GM19023 (cell line): ENCODE measurements at regions not wholly inside any gene's neighbourhood (a gene's known extent, or its start where the extent isn't known, plus 50 kb on each side); places are given as distances from the start of the nearest gene placed in this dataset.

Source experiments
- ATAC-seq: cut with Tn5 transposase; IDR thresholded peaks from one replicate; pipeline ENCODE4 v1.9.1; 2021; ENCODE audit warnings: mild to moderate bottlenecking, moderate library complexity; ENCODE audit not compliant: unreplicated experiment

DNA sequence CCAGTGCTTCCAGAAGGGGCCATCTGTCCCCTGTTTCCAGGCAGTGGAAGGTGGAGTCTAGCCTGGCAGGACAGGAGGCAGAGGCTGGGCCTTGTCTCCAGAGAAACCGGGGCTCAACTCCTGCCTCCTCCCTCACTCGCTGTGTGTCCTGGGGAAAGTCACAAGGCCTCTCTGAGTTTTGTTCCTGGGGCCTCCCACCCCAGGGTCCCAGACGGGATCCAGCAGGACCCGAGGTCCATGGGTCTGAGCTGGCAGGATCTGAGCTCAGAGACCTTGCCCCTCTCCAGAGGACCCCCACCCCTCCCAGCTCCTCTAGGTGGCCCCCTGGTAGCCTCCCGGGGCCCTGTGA lies 72.2 kb upstream of the TAF1B start:
- ATAC-seq = no peak

DNA sequence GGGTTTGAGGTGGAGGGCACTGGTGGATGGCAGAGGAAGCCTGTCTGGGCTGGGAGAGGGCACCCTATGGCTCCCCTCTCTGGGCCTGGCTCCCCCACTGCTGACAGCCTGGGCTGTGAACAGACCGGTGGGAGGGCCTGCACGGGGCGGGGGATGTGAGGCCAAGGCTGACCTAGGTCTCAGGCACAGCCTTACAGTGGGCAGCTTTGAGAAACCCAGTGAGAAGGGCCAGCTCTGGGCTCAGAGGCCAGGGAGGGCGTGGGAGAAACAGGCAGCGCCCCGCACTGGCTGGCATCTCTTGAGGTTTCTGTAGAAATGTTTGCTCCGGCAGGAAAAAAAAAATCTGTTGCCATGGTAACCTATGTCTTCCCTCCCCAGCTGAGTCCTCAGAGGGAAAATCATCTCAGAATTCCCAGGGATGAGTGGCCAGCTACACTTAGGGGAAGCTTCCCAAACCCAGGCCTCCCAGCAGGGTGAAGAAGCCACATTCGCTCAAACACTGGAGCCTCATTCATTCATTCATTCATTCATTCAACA lies 71.7 kb upstream of the TAF1B start:
- ATAC-seq = no peak

GRCh38 chr2:9772035-9772998 lies 71.0 kb upstream of the TAF1B start:
- no peak for ATAC-seq

- no peak for ATAC-seq
Observed at GRCh38 chr2:9772999-9773902, 70.0 kb upstream of the TAF1B start.

- ATAC-seq = no peak
Observed at GRCh38 chr2:9773903-9774239, 69.4 kb upstream of the TAF1B start.

DNA sequence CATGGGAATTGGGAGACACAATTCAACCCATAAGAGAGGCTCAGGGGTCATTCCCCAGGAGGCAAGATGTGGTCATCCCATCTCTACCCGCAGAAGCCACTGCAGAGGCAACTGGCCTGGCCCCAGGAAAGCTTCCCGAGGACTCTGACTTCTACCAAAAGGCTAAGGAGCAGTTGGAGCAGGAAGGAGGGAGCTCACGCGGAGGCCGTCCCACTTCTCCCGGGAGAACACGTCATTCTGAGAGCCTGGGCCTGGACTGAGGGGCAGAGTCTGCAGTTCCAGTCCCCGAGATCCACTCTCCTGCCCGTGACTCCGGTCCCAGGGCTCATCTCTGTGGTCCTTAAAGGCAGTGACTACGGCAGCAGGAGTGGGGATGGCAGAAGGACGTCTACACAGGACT lies 69.0 kb upstream of the TAF1B start:
- ATAC-seq = no peak

GRCh38 chr2:9775351-9775750 lies 67.9 kb upstream of the TAF1B start:
- no peak for ATAC-seq

DNA sequence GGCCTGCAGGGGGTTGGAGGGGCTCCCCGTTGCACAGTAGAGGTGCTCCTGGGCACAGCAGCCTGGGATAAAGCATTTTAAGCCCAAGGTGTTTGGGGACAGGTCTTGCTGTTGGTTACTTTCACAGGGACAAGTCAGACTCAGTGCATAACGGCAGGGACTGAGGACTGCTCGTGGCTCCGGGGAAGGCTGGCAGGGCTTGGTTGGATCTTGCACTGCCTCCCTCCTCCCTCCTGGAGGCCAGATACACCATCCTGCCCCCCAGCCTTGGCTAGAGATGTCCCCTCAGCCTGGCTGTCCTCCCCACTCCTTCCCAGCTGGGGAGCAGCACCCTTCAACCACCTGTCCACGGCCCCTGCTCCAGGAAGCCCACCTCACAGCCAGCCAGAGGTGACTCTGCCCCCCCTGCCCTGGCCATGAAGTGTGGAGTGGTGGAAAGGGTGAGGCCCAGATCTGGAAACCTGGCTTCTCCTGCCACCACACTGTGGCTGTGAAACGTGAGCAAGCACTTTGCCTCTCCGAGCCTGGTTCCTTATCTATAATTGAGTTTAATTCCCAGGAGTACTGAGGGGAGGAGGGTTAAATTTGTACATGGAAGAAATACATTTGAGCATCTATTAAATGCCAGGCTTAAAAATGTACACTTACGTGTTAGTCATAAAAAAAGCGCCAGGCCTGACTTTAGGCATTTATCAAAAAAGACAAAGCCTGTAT lies 67.1 kb upstream of the TAF1B start:
- ATAC-seq = no peak

- no peak for ATAC-seq
Observed at GRCh38 chr2:9777081-9777480, 66.2 kb upstream of the TAF1B start.

GRCh38 chr2:9778012-9778411 lies 65.3 kb upstream of the TAF1B start:
- no peak for ATAC-seq

DNA sequence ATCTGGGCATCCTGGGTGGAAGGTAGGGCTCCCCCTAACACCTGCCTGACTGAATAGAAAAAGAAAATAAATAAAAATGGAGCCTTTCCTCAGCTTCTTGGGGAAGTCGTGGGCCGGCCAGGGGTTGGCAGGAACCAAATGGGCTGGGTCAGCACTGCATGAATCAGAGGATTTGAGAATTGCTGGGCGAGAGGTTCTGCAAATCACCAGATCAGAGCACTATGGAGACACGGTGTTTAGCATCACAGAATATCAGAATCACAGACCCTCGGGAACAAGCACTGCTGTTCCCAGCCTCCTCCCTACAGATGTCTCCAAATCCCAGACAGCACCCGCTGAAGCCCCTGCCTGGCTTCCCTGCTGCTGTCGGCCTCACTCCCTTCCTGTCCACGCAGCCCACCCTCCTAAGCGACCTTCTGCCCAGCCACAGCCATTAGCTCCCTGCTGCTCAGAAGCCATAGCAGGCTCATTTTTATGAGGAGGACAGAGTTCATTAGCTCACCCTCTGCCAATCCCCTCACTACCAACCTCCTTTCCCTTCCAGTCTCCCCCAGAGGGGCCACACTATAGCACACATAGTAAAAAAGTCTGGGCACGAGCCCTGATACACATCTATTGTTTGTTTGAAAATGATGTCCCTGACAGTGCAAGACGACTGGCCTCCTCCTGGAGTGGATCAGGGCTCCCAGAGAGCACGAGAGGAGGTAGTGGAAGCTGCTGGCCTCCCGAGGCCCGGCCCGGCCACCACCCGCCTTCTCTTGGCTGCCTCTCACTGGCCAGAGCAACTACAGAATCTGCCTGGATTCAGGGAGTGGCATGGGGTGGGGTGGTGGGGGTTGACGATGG lies 64.6 kb upstream of the TAF1B start:
- ATAC-seq = no peak

DNA sequence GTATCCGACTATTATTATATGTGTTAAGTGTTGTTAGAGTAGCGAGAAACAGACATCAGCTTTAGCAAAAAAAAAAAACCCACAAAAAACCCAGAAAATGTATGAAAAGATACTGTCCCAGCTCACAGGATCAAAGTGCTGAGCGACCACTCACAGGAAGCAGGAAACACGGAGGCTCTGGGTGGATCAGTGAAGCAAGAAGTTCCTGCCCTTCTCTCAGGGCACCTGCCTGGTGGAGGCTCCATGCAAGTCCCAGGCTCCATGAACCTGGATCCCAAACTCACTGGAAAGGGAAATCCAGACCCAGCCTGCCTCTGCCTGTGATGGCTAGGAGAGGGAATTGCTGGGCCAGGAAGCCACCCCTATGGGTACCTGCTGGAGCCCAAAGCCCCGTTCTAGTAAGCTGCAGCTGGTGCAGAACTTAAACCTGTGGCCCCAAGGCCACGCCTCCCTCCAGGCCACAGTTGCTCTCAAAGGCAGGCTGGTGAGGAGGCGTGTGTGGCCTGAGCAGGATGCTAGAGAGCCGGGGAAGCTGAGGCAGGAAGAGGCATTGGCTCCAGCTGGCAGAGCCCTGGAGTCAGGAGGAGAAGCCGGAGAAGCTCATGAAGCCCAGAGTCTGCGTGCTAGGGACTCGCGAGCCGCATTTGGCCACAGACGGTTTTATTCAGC lies 63.5 kb upstream of the TAF1B start:
- no peak for ATAC-seq

GRCh38 chr2:9780368-9781130 lies 62.7 kb upstream of the TAF1B start:
- ATAC-seq = no peak

DNA sequence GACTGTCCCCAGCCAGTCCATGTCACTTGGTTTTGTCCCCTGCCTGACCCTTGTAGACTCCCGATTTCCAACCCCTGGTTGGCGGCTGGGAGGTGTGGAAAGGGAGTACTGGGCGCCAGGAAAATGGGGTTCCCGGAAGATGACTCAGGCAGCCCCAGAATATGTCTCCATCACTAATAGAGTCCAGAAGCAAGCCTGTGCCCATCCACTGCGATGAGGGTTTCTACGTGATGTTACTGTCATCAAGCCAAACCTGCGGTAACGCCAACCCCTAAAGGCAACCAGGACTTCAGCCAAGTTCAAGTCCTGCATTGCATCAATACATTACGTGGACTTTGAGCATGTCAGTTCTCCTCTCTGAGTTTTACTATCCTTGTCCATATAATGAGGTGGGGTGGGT lies 62.0 kb upstream of the TAF1B start:
- ATAC-seq = no peak

DNA sequence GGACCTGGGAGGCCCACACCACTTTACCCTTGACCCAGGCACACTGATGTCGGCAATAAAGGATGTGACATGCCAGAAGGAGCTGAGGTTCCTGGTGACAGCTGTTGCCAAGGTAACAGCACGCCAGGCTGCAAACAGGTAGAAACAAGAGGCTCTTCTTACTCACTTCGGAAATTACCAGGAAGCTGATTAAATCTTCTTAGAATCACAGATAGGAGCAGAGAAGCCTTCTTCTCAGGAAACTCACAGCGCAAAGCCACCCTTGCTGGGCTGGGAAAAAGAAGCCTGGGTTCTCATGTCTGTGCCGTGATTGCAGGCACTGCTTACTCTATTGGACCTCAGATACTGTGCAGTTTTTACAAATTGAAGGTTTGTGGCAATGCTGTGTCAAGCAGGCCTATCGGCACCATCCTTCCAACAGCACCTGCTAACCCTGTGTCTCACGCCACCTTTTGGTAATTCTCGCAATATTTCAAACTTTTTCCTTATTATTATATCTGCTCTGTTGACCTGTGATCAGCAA lies 61.0 kb upstream of the TAF1B start:
- no peak for ATAC-seq

DNA sequence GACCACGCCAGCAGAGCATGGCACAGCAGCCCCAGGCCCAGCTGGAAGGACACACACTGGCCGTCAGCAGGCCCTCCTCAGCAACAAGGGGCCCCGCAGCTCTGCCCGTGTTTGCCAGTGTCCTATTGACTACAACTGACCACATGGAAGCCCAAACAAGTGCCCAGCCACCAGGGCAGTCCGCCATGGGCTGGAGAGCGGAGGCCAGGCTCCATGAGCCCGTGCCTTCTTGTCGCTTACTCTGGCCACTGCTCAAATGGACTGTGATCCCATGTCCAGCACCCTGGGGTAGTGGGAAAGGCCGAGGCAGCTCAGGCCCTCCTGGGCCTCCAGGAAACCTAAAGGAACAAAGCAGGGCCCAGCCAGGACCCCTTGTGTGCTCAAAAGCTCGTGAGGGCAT lies 53.9 kb upstream of the TAF1B start:
- ATAC-seq = no peak

DNA sequence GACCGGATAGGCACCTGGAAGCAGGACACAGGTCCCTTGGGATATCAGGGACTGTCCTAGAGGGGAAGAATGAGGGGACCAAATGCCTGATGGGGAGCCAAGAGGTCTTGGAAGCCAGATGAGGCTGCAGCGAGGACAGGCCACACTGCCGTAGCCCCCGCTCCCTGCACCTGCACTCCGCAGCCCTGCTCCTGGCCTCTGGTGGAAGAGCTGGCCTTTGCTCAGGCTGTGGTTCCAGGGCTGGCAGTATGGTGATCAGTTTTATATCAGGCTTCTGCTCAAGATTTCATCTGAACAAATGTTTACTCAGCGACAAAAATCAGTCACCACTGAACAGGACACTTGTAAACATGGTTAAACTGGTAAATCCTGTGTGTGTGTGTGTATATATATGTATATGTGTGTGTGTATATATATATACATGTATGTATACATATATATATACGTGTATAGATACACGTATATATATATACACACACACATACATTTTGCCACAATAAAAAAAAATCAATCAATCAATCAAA lies 52.5 kb upstream of the TAF1B start:
- ATAC-seq = no peak

GRCh38 chr2:9791711-9792110 lies 51.6 kb upstream of the TAF1B start:
- no peak for ATAC-seq
